Neutrophil (primary cell): ENCODE measurements at regions not wholly inside any gene's neighbourhood (a gene's known extent, or its start where the extent isn't known, plus 50 kb on each side); places are given as distances from the start of the nearest gene placed in this dataset.
"Not testable (repeated sequence)": the region's sequence is repeated elsewhere in the genome, so short reads cannot be mapped to it uniquely, and the experiment has no call there.

Source experiments
- H3K27ac ChIP-seq: fragments of 200-600 bp; sonication (generic); 2 replicates; pipeline ENCODE4 v1.5.1; 2016; ENCODE audit warnings: mild to moderate bottlenecking, moderate library complexity
- H3K27me3 ChIP-seq: fragments of 200-600 bp; sonication (generic); 2 replicates; pipeline ENCODE4 v1.6.0; 2016; ENCODE audit warnings: mild to moderate bottlenecking
- H3K36me3 ChIP-seq: fragments of 200-600 bp; sonication (generic); 2 replicates; pipeline ENCODE4 v1.5.1; 2017
- H3K4me1 ChIP-seq, 2 experiments: fragments of 200-600 bp in 1 of 2; sonication (generic) in 1 of 2; 1 replicate in 1 of 2; 2 replicates in 1 of 2; pipeline versions ENCODE4 v1.5.1 to v1.6.1; 2013 to 2016; ENCODE audit warnings: low read depth in 1 of 2, low read length in 1 of 2, mild to moderate bottlenecking in 1 of 2, moderate library complexity in 1 of 2; ENCODE audit not compliant: control insufficient read depth in 1 of 2, insufficient read depth in 1 of 2
- H3K4me3 ChIP-seq, 2 experiments: fragments of 200-600 bp in 1 of 2; sonication (generic) in 1 of 2; 1 replicate in 1 of 2; 2 replicates in 1 of 2; pipeline ENCODE4 v1.5.1; 2013 to 2016; ENCODE audit warnings: low read depth in 1 of 2, low read length in 1 of 2, mild to moderate bottlenecking in 1 of 2, moderate library complexity in 1 of 2
- H3K9me3 ChIP-seq: fragments of 200-600 bp; sonication (generic); 2 replicates; pipeline ENCODE4 v1.5.1; 2016
- CTCF ChIP-seq: fragments of 200-600 bp; sonication (generic); IDR thresholded peaks from 2 replicates; pipeline ENCODE4 v1.5.1; 2016; ENCODE audit warnings: antibody characterized with exemption

DNA sequence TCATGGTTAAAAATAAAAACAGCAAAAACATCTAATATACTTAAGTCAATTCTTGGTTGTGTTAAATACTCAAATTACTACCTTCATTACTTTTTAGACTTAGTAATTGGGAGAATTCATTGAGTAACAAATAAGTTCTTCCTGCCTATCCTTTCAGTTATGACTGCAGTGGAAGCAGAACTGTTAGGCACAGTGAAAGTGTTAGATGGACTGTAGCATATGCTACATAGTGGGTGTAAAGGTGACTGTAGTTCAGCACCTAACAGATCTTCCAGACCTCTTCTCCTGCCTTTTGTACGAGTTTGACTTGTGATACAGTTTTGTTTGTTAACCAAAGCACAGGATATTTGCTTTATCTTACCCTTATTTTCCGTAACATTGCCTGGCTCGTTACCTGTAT, 143.4 kb downstream of the KDM5D start:
- no peak for TF ChIP-seq CTCF
- Histone ChIP-seq H3K36me3 (no peaks in the 10 kb centered on the region), H3K9me3 (no peaks in the 10 kb centered on the region), H3K27ac (no peak overlapping the region), H3K4me1 (peaks cover 0 to 3% of the 10 kb centered on the region in 2 experiments), H3K27me3 (no peaks in the 10 kb centered on the region), H3K4me3 (no peak overlapping the region)

GRCh38 chrY:19600711-19601110, 143.8 kb downstream of the KDM5D start:
- Histone ChIP-seq H3K36me3 (no peaks in the 10 kb centered on the region), H3K4me1 (peaks cover 0 to 3% of the 10 kb centered on the region in 2 experiments), H3K27ac (no peak overlapping the region), H3K4me3 (no peak overlapping the region), H3K9me3 (no peaks in the 10 kb centered on the region), H3K27me3 (no peaks in the 10 kb centered on the region)
- no peak for TF ChIP-seq CTCF

DNA sequence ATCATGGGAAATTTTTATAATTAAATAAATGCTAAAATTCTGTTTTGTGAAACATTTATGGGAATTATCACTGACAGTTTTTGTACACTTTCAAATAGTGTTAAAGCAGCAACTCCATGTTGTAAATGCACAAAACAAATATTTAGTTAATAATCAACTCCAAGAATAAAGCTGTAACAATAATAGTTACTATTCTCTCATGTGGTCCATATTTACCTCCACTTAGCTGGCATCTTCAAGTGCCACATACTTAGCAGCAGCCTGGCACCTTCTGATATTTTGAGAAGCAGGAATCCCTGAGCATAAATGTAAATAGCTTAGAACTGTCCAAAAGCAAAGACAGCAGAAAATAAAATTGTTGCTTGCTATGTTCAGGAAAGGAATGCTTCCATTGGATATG, 154.3 kb downstream of the KDM5D start:
- Histone ChIP-seq H3K27me3 (no peaks in the 10 kb centered on the region), H3K4me3 (no peak overlapping the region), H3K36me3 (no peaks in the 10 kb centered on the region), H3K27ac (no peak overlapping the region), H3K4me1 (peaks cover 0 to 24% of the 10 kb centered on the region in 2 experiments), H3K9me3 (no peaks in the 10 kb centered on the region)
- no peak for TF ChIP-seq CTCF

DNA sequence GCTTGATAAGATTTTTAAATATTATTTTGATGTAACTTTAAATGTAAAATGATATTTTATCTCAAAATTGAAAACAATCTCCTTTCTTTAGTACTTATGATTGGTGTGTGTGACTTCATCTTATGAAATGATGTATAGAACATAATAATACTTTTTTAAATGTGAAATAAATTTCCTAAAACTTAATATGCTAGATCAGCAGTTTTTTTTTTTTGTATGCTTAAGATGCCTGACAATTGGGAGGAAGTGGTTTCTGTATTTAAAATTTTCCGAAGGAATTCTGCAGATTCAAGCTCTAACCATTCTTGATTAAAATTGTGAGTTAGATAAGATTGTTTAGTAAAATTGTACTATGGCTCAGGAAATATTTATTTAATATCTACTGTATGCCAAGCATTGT, 154.9 kb downstream of the KDM5D start:
- Histone ChIP-seq H3K27ac (no peak overlapping the region), H3K4me3 (no peak overlapping the region), H3K36me3 (no peaks in the 10 kb centered on the region), H3K4me1 (peaks cover 0 to 24% of the 10 kb centered on the region in 2 experiments), H3K9me3 (no peaks in the 10 kb centered on the region), H3K27me3 (no peaks in the 10 kb centered on the region)
- no peak for TF ChIP-seq CTCF

DNA sequence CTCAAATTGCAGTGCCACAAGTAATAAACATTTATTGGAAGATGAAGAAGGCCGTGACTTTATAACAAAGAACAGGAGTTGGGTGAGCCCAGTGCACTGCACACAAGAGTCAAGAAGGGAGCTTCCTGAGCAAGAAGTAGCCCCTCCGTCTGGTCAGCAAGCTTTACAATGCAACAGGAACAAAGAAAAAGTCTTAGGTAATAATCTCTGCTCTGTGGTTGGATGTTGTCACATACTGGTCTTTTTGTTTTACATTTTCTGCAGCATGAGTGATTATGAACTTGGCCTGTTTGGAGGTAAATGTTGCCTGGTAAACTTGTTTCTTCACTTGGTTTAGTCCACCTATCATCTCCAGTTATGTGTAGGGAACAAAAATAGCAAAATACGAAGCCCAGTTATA, 157.2 kb downstream of the KDM5D start:
- H3K4me3 ChIP-seq = peak overlapping the region; percentile 15 to 41
- H3K27me3 ChIP-seq = no peaks in the 10 kb centered on the region
- no peak for TF ChIP-seq CTCF
- H3K27ac ChIP-seq = peak overlapping the region; percentile 77
- H3K9me3 ChIP-seq = no peaks in the 10 kb centered on the region
- H3K4me1 ChIP-seq = peaks cover 0 to 24% of the 10 kb centered on the region in 2 experiments
- H3K36me3 ChIP-seq = no peaks in the 10 kb centered on the region

GRCh38 chrY:19580990-19581389, 163.5 kb downstream of the KDM5D start:
- H3K36me3 ChIP-seq, H3K27me3 ChIP-seq, H3K4me1 ChIP-seq, H3K27ac ChIP-seq, H3K4me3 ChIP-seq, H3K9me3 ChIP-seq: not testable (repeated sequence)
